GM23338 (cell line): ENCODE measurements at regions not wholly inside any gene's neighbourhood (a gene's known extent, or its start where the extent isn't known, plus 50 kb on each side); places are given as distances from the start of the nearest gene placed in this dataset.
A peak's percentile ranks its signal among the peaks of the same experiment; 100 is the strongest.

Source experiments
- ATAC-seq: fragments of 200-7000 bp; cut with Tn5 transposase; 3 replicates; pipeline ENCODE4 v1.9.1; 2020
- DNase-seq: peaks from one replicate; pipeline ENCODE4 v3.0.0-alpha.2; 2015; ENCODE audit warnings: low spot score
- H2AFZ ChIP-seq: fragments of 200-600 bp; sonication (generic); 2 replicates; pipeline ENCODE4 v1.8.0; 2016; ENCODE audit warnings: antibody characterized with exemption, mild to moderate bottlenecking, moderate library complexity
- H3F3A ChIP-seq: fragments of 200-600 bp; sonication (generic); replicated peaks from 2 replicates; pipeline ENCODE4 v1.8.0; 2017; ENCODE audit warnings: antibody characterized with exemption, mixed run types, low read depth
- H3K27ac ChIP-seq: fragments of 200-600 bp; sonication (generic); 2 replicates; pipeline ENCODE4 v1.6.1; 2016; ENCODE audit warnings: low read depth
- H3K27me3 ChIP-seq: fragments of 200-600 bp; sonication (generic); 2 replicates; pipeline ENCODE4 v1.8.0; 2016; ENCODE audit warnings: mild to moderate bottlenecking, mixed run types, moderate library complexity; ENCODE audit not compliant: insufficient read depth
- H3K36me3 ChIP-seq: fragments of 200-600 bp; sonication (generic); 2 replicates; pipeline ENCODE4 v1.8.0; 2016; ENCODE audit warnings: mild to moderate bottlenecking; ENCODE audit not compliant: insufficient read depth
- H3K4me1 ChIP-seq: fragments of 200-600 bp; sonication (generic); 2 replicates; pipeline ENCODE4 v1.8.0; 2016; ENCODE audit warnings: mild to moderate bottlenecking, moderate library complexity; ENCODE audit not compliant: insufficient read depth
- H3K4me2 ChIP-seq: fragments of 200-600 bp; sonication (generic); 2 replicates; pipeline ENCODE4 v1.7.1; 2017; ENCODE audit warnings: mixed run types
- H3K4me3 ChIP-seq: fragments of 200-600 bp; sonication (generic); 2 replicates; pipeline ENCODE4 v1.6.1; 2016; ENCODE audit warnings: mixed run types
- H3K79me2 ChIP-seq: fragments of 200-600 bp; sonication (generic); replicated peaks from 2 replicates; pipeline ENCODE4 v1.8.0; 2017; ENCODE audit warnings: mild to moderate bottlenecking; ENCODE audit not compliant: insufficient read depth
- H3K9me2 ChIP-seq: fragments of 200-600 bp; sonication (generic); 2 replicates; pipeline ENCODE4 v1.8.0; 2017; ENCODE audit not compliant: insufficient read depth
- H4K20me1 ChIP-seq: fragments of 200-600 bp; sonication (generic); replicated peaks from 2 replicates; pipeline ENCODE4 v1.8.0; 2017; ENCODE audit warnings: mild to moderate bottlenecking; ENCODE audit not compliant: insufficient read depth
- H3K27ac Mint-ChIP-seq: 2 replicates; pipeline ENCODE4 v1.8.0; 2020; ENCODE audit warnings: inconsistent platforms, mild to moderate bottlenecking, moderate library complexity, mixed read lengths
- H3K27me3 Mint-ChIP-seq: 3 replicates; pipeline ENCODE4 v1.8.0; 2022; ENCODE audit warnings: low read depth, mild to moderate bottlenecking, moderate library complexity, mixed read lengths, inconsistent platforms; ENCODE audit not compliant: insufficient read depth, poor library complexity
- H3K36me3 Mint-ChIP-seq: 3 replicates; pipeline ENCODE4 v1.8.0; 2021; ENCODE audit warnings: low read depth, mild to moderate bottlenecking, inconsistent platforms, moderate library complexity, mixed read lengths
- H3K4me1 Mint-ChIP-seq: 3 replicates; pipeline ENCODE4 v1.8.0; 2020; ENCODE audit warnings: mild to moderate bottlenecking, inconsistent platforms, mixed read lengths
- H3K4me3 Mint-ChIP-seq: 3 replicates; pipeline ENCODE4 v1.8.0; 2021; ENCODE audit warnings: moderate library complexity, mild to moderate bottlenecking, inconsistent platforms, mixed read lengths
- H3K9me3 Mint-ChIP-seq: 3 replicates; pipeline ENCODE4 v1.8.0; 2020; ENCODE audit warnings: moderate library complexity, mild to moderate bottlenecking, inconsistent platforms, mixed read lengths
- CREB1 ChIP-seq: fragments of 250-450 bp; sonication (Bioruptor Pico); IDR thresholded peaks from 2 replicates; pipeline ENCODE4 v1.5.0; 2020; ENCODE audit warnings: low read depth, mild to moderate bottlenecking, moderate library complexity
- CTCF ChIP-seq, 2 experiments: fragments of 200-600 bp in 1 of 2; sonication (generic) in 1 of 2; conservative IDR thresholded peaks; 2 replicates each; pipeline versions ENCODE4 v1.5.1 to v1.6.1; 2016 to 2017; ENCODE audit warnings: antibody characterized with exemption in 2 of 2, low read depth in 2 of 2, mild to moderate bottlenecking in 2 of 2, moderate library complexity in 1 of 2
- ETS1 ChIP-seq: IDR thresholded peaks from 2 replicates; pipeline ENCODE4 v1.6.1; 2016; ENCODE audit warnings: antibody characterized with exemption
- EZH2 ChIP-seq: fragments of 200-600 bp; sonication (generic); IDR thresholded peaks from one replicate; pipeline ENCODE4 v1.8.0; 2017; ENCODE audit warnings: antibody characterized with exemption, mild to moderate bottlenecking, low read depth; ENCODE audit not compliant: unreplicated experiment
- EZH2phosphoT487 ChIP-seq: fragments of 200-600 bp; sonication (generic); IDR thresholded peaks from one replicate; pipeline ENCODE4 v1.8.1; 2018; ENCODE audit warnings: antibody characterized with exemption; ENCODE audit not compliant: unreplicated experiment
- JUNB ChIP-seq: IDR thresholded peaks from one replicate; pipeline ENCODE4 v1.6.1; 2016; ENCODE audit warnings: antibody characterized with exemption; ENCODE audit not compliant: unreplicated experiment
- NANOG ChIP-seq: IDR thresholded peaks from 2 replicates; pipeline ENCODE4 v1.6.1; 2016; ENCODE audit warnings: antibody characterized with exemption, borderline replicate concordance
- POLR2AphosphoS5 ChIP-seq: IDR thresholded peaks from 2 replicates; pipeline ENCODE4 v1.6.1; 2016; ENCODE audit warnings: antibody characterized with exemption, low read depth
- REST ChIP-seq: IDR thresholded peaks from one replicate; pipeline ENCODE4 v1.6.1; 2018; ENCODE audit warnings: antibody characterized with exemption; ENCODE audit not compliant: unreplicated experiment
- STAT1 ChIP-seq: IDR thresholded peaks from one replicate; pipeline ENCODE4 v1.6.1; 2016; ENCODE audit warnings: antibody characterized with exemption; ENCODE audit not compliant: unreplicated experiment
- ZNF114 ChIP-seq: fragments of 250-450 bp; sonication (Bioruptor Pico); IDR thresholded peaks from 2 replicates; pipeline ENCODE4 v1.5.0; 2020; ENCODE audit warnings: mild to moderate bottlenecking, moderate library complexity
- ZNF331 ChIP-seq: fragments of 250-450 bp; sonication (Bioruptor Pico); IDR thresholded peaks from 2 replicates; pipeline ENCODE4 v1.5.0; 2020; ENCODE audit warnings: low read depth, mild to moderate bottlenecking, moderate library complexity
- ZNF462 ChIP-seq: fragments of 250-450 bp; sonication (Bioruptor Pico); IDR thresholded peaks from 2 replicates; pipeline ENCODE4 v1.5.0; 2020; ENCODE audit warnings: mild to moderate bottlenecking, moderate library complexity

- no peak for ATAC-seq
- no peak overlapping the region for H3K27ac Mint-ChIP-seq
- H3K27me3 Mint-ChIP-seq, result peaks cover 7% of the 10 kb centered on the region
- peaks cover 20% of the 10 kb centered on the region; the same call in 1 of the 2 replicates for H3F3A ChIP-seq
- no peaks in the 10 kb centered on the region for H4K20me1 ChIP-seq
- no peaks in the 10 kb centered on the region for H3K9me2 ChIP-seq
- no peaks in the 10 kb centered on the region for H3K36me3 ChIP-seq
- H3K4me2 ChIP-seq, result no peak overlapping the region
- peaks cover 5% of the 10 kb centered on the region; the same call in 1 of the 3 replicates for H3K9me3 Mint-ChIP-seq
- no peaks in the 10 kb centered on the region for H3K27me3 ChIP-seq
- H3K36me3 Mint-ChIP-seq, result no peaks in the 10 kb centered on the region
- H2AFZ ChIP-seq, result peak overlapping the region; percentile 93; the same call in 1 of the 2 replicates
- H3K79me2 ChIP-seq, result no peaks in the 10 kb centered on the region
- H3K27ac ChIP-seq, result no peak overlapping the region
- H3K4me1 Mint-ChIP-seq, result peaks cover 39% of the 10 kb centered on the region
- H3K4me3 Mint-ChIP-seq, result no peak overlapping the region
- DNase-seq, result no peak
- TF ChIP-seq ZNF462 (no peak), EZH2phosphoT487 (no peak), CREB1 (CRISPR knock-in tag) (no peak), CTCF (conservative IDR thresholded peaks at IDR 0.05; ENCODE audit: low read depth in 2 of 2) (no peak), POLR2AphosphoS5 (no peak), ETS1 (no peak), REST (no peak), EZH2 (no peak), ZNF114 (CRISPR knock-in tag) (no peak), NANOG (no peak), JUNB (no peak), STAT1 (no peak), ZNF331 (no peak)
- no peak overlapping the region for H3K4me3 ChIP-seq
- peaks cover 41% of the 10 kb centered on the region for H3K4me1 ChIP-seq
These were observed 207.6 kb downstream of the SKIDA1 start for GRCh38 chr10:21317902-21318301.
